H9 (cell line): ENCODE measurements at regions not wholly inside any gene's neighbourhood (a gene's known extent, or its start where the extent isn't known, plus 50 kb on each side); places are given as distances from the start of the nearest gene placed in this dataset.
A peak's percentile ranks its signal among the peaks of the same experiment; 100 is the strongest.

Experiments
- DNase-seq: peaks from one replicate; pipeline ENCODE4 v3.0.0-alpha.2; 2017
- H2AFZ ChIP-seq: one replicate; pipeline ENCODE4 v1.6.1; 2013; ENCODE audit warnings: mild to moderate bottlenecking, low read length, control low read depth, moderate library complexity
- H2AK5ac ChIP-seq: 2 replicates; pipeline ENCODE4 v1.6.1; 2013; ENCODE audit warnings: low read length, control low read depth, mixed read lengths; ENCODE audit not compliant: insufficient read length
- H2BK120ac ChIP-seq: one replicate; pipeline ENCODE4 v1.6.1; 2013; ENCODE audit warnings: low read depth, mild to moderate bottlenecking, low read length, control low read depth, inconsistent platforms; ENCODE audit not compliant: poor library complexity, severe bottlenecking
- H2BK12ac ChIP-seq: 2 replicates; pipeline ENCODE4 v1.6.1; 2013; ENCODE audit warnings: low read length, control low read depth, mixed read lengths, low read depth; ENCODE audit not compliant: insufficient read length
- H2BK15ac ChIP-seq: 2 replicates; pipeline ENCODE4 v1.6.1; 2013; ENCODE audit warnings: low read depth, low read length, control low read depth
- H2BK20ac ChIP-seq: one replicate; pipeline ENCODE4 v1.6.1; 2013; ENCODE audit warnings: low read depth, mild to moderate bottlenecking, low read length, control low read depth, inconsistent platforms; ENCODE audit not compliant: poor library complexity, severe bottlenecking
- H2BK5ac ChIP-seq: 2 replicates; pipeline ENCODE4 v1.6.1; 2013; ENCODE audit warnings: low read length, control low read depth, mixed read lengths; ENCODE audit not compliant: insufficient read length
- H3K14ac ChIP-seq: 2 replicates; pipeline ENCODE4 v1.6.1; 2013; ENCODE audit warnings: low read length, control low read depth; ENCODE audit not compliant: insufficient read depth
- H3K18ac ChIP-seq: 2 replicates; pipeline ENCODE4 v1.6.1; 2013; ENCODE audit warnings: low read depth, mild to moderate bottlenecking, mixed read lengths, low read length, control low read depth; ENCODE audit not compliant: insufficient read length
- H3K23ac ChIP-seq: 2 replicates; pipeline ENCODE4 v1.6.1; 2013; ENCODE audit warnings: low read length, control low read depth, mixed read lengths, low read depth; ENCODE audit not compliant: insufficient read length
- H3K23me2 ChIP-seq: 2 replicates; pipeline ENCODE4 v1.6.1; 2013; ENCODE audit warnings: low read depth, mild to moderate bottlenecking, mixed read lengths, low read length, control low read depth; ENCODE audit not compliant: insufficient read length, poor library complexity, severe bottlenecking
- H3K27ac ChIP-seq: 2 replicates; pipeline ENCODE4 v1.5.1; 2013; ENCODE audit warnings: low read length, control low read depth, mixed read lengths, low read depth; ENCODE audit not compliant: insufficient read length
- H3K27me3 ChIP-seq: 2 replicates; pipeline ENCODE4 v1.6.1; 2013; ENCODE audit warnings: low read length, control low read depth, inconsistent platforms; ENCODE audit not compliant: insufficient read depth
- H3K4ac ChIP-seq: 2 replicates; pipeline ENCODE4 v1.6.1; 2013; ENCODE audit warnings: low read depth, mild to moderate bottlenecking, control low read depth, inconsistent platforms, low read length, moderate library complexity
- H3K4me1 ChIP-seq: 2 replicates; pipeline ENCODE4 v1.6.1; 2013; ENCODE audit warnings: low read length, control low read depth, inconsistent platforms; ENCODE audit not compliant: insufficient read depth
- H3K4me2 ChIP-seq: 2 replicates; pipeline ENCODE4 v1.6.1; 2013; ENCODE audit warnings: low read length, control low read depth, mixed read lengths; ENCODE audit not compliant: insufficient read length, insufficient read depth
- H3K56ac ChIP-seq: 2 replicates; pipeline ENCODE4 v1.6.1; 2013; ENCODE audit warnings: low read depth, mild to moderate bottlenecking, mixed read lengths, low read length, control low read depth; ENCODE audit not compliant: insufficient read length
- H3K79me1 ChIP-seq: 2 replicates; pipeline ENCODE4 v1.6.1; 2013; ENCODE audit warnings: low read depth, mild to moderate bottlenecking, moderate library complexity, low read length, control low read depth, inconsistent platforms; ENCODE audit not compliant: insufficient read depth, poor library complexity, severe bottlenecking
- H3K79me2 ChIP-seq: 2 replicates; pipeline ENCODE4 v1.6.1; 2013; ENCODE audit warnings: low read length, control low read depth, inconsistent platforms; ENCODE audit not compliant: insufficient read depth
- H3K9ac ChIP-seq: 2 replicates; pipeline ENCODE4 v1.6.1; 2013; ENCODE audit warnings: low read length, control low read depth, mixed read lengths; ENCODE audit not compliant: insufficient read length; ENCODE audit errors: extremely low read depth
- H3K9me3 ChIP-seq: one replicate; pipeline ENCODE4 v1.6.1; 2013; ENCODE audit warnings: low read depth, low read length, inconsistent platforms; ENCODE audit not compliant: control insufficient read depth
- H3T11ph ChIP-seq: one replicate; pipeline ENCODE4 v1.6.1; 2013; ENCODE audit warnings: mild to moderate bottlenecking, low read length, control low read depth, inconsistent platforms
- H4K20me1 ChIP-seq: one replicate; pipeline ENCODE4 v1.6.1; 2013; ENCODE audit not compliant: control insufficient read depth, insufficient read length, insufficient read depth
- H4K5ac ChIP-seq: 2 replicates; pipeline ENCODE4 v1.6.1; 2013; ENCODE audit warnings: low read depth, mild to moderate bottlenecking, mixed read lengths, low read length, control low read depth; ENCODE audit not compliant: insufficient read length
- H4K8ac ChIP-seq: replicated peaks from 2 replicates; pipeline ENCODE4 v1.6.1; 2013; ENCODE audit warnings: low read length, control low read depth, mixed read lengths, low read depth; ENCODE audit not compliant: insufficient read length
- H4K91ac ChIP-seq: 2 replicates; pipeline ENCODE4 v1.6.1; 2013; ENCODE audit warnings: low read depth, mild to moderate bottlenecking, moderate library complexity, mixed read lengths, low read length, control low read depth; ENCODE audit not compliant: insufficient read length
- H3K27ac Mint-ChIP-seq, 3 experiments: 2 replicates in 2 of 3; 3 replicates in 1 of 3; pipeline ENCODE4 v1.8.0; 2020 to 2021; ENCODE audit warnings: mixed read lengths in 3 of 3, mild to moderate bottlenecking in 1 of 3, moderate library complexity in 1 of 3
- H3K27me3 Mint-ChIP-seq: 2 replicates; pipeline ENCODE4 v1.8.0; 2021; ENCODE audit warnings: low read depth, mild to moderate bottlenecking, moderate library complexity, mixed read lengths
- H3K36me3 Mint-ChIP-seq, 3 experiments: 2 replicates in 2 of 3; 3 replicates in 1 of 3; pipeline ENCODE4 v1.8.0; 2020 to 2021; ENCODE audit warnings: low read depth in 3 of 3, mixed read lengths in 3 of 3; ENCODE audit not compliant: insufficient read depth in 1 of 3
- H3K4me1 Mint-ChIP-seq, 2 experiments: 2 replicates each; pipeline ENCODE4 v1.8.0; 2020; ENCODE audit warnings: mixed read lengths in 2 of 2
- H3K4me3 Mint-ChIP-seq, 2 experiments: 2 replicates in 1 of 2; 3 replicates in 1 of 2; pipeline ENCODE4 v1.8.0; 2020 to 2021; ENCODE audit warnings: mild to moderate bottlenecking in 2 of 2, mixed read lengths in 2 of 2, moderate library complexity in 1 of 2
- H3K9me3 Mint-ChIP-seq, 2 experiments: 2 replicates in 1 of 2; 3 replicates in 1 of 2; pipeline ENCODE4 v1.8.0; 2020; ENCODE audit warnings: mild to moderate bottlenecking in 2 of 2, mixed read lengths in 2 of 2, moderate library complexity in 1 of 2
- CTCF ChIP-seq: fragments of 200-600 bp; sonication (generic); conservative IDR thresholded peaks from 3 replicates; pipeline ENCODE4 v1.8.0; 2021; ENCODE audit warnings: antibody characterized with exemption, mild to moderate bottlenecking
- WGBS: extraction: QIAGEN DNeasy Blood & Tissue Kit; methylation state at CpG from one replicate; pipeline ENCODE4 v1.1.7; 2013; ENCODE audit warnings: missing lambda C conversion rate, low lambda C conversion rate, mixed read lengths; ENCODE audit not compliant: insufficient read length; ENCODE audit errors: extremely low coverage; 5-methylcytosine and 5-hydroxymethylcytosine counted together

GRCh38 chr10:91162495-91163268 lies 57.8 kb upstream of the PCGF5 start:
- H2BK120ac ChIP-seq = no peak overlapping the region
- peak overlapping the region; percentile 81 for H3K4me2 ChIP-seq
- H2BK12ac ChIP-seq = no peak overlapping the region
- no peak overlapping the region for H2AFZ ChIP-seq
- no CpG with 5 or more reads among the region's 110 CpGs for WGBS
- no peak overlapping the region for H3K27ac Mint-ChIP-seq
- H3K9ac ChIP-seq = no peak overlapping the region
- H3K4me3 Mint-ChIP-seq = peak overlapping the region; percentile 65 to 79
- no peak for TF ChIP-seq CTCF
- no peak overlapping the region for H3T11ph ChIP-seq
- H3K36me3 Mint-ChIP-seq = no peaks in the 10 kb centered on the region
- H3K27me3 Mint-ChIP-seq = peaks cover 92% of the 10 kb centered on the region
- no peak overlapping the region for H3K14ac ChIP-seq
- no peak overlapping the region for H3K27ac ChIP-seq
- no peak overlapping the region for H2AK5ac ChIP-seq
- peaks cover 12% of the 10 kb centered on the region for H3K23me2 ChIP-seq
- peaks cover 43% of the 10 kb centered on the region for H3K27me3 ChIP-seq
- H4K5ac ChIP-seq = no peak overlapping the region
- H3K23ac ChIP-seq = no peak overlapping the region
- no peak overlapping the region for H3K18ac ChIP-seq
- H3K79me1 ChIP-seq = no peaks in the 10 kb centered on the region
- no peak overlapping the region for H2BK20ac ChIP-seq
- peaks cover 3 to 6% of the 10 kb centered on the region in 2 experiments; a peak in 3 of 4 replicates for H3K4me1 Mint-ChIP-seq
- no peak overlapping the region for H4K8ac ChIP-seq
- no peaks in the 10 kb centered on the region for H3K9me3 ChIP-seq
- no peaks in the 10 kb centered on the region for H3K79me2 ChIP-seq
- no peaks in the 10 kb centered on the region for H3K9me3 Mint-ChIP-seq
- no peaks in the 10 kb centered on the region for H4K20me1 ChIP-seq
- peak; percentile 33 for DNase-seq
- H2BK15ac ChIP-seq = no peak overlapping the region
- no peak overlapping the region for H2BK5ac ChIP-seq
- H4K91ac ChIP-seq = no peak overlapping the region
- no peaks in the 10 kb centered on the region for H3K4me1 ChIP-seq
- no peak overlapping the region for H3K56ac ChIP-seq
- H3K4ac ChIP-seq = no peak overlapping the region
